GM23338 (cell line): ENCODE measurements at regions not wholly inside any gene's neighbourhood (a gene's known extent, or its start where the extent isn't known, plus 50 kb on each side); places are given as distances from the start of the nearest gene placed in this dataset.
A peak's percentile ranks its signal among the peaks of the same experiment; 100 is the strongest.

Experiments
- ATAC-seq: fragments of 200-7000 bp; cut with Tn5 transposase; 3 replicates; pipeline ENCODE4 v1.9.1; 2020
- DNase-seq: peaks from one replicate; pipeline ENCODE4 v3.0.0-alpha.2; 2015; ENCODE audit warnings: low spot score
- H2AFZ ChIP-seq: fragments of 200-600 bp; sonication (generic); 2 replicates; pipeline ENCODE4 v1.8.0; 2016; ENCODE audit warnings: antibody characterized with exemption, mild to moderate bottlenecking, moderate library complexity
- H3F3A ChIP-seq: fragments of 200-600 bp; sonication (generic); replicated peaks from 2 replicates; pipeline ENCODE4 v1.8.0; 2017; ENCODE audit warnings: antibody characterized with exemption, mixed run types, low read depth
- H3K27ac ChIP-seq: fragments of 200-600 bp; sonication (generic); 2 replicates; pipeline ENCODE4 v1.6.1; 2016; ENCODE audit warnings: low read depth
- H3K27me3 ChIP-seq: fragments of 200-600 bp; sonication (generic); 2 replicates; pipeline ENCODE4 v1.8.0; 2016; ENCODE audit warnings: mild to moderate bottlenecking, mixed run types, moderate library complexity; ENCODE audit not compliant: insufficient read depth
- H3K36me3 ChIP-seq: fragments of 200-600 bp; sonication (generic); 2 replicates; pipeline ENCODE4 v1.8.0; 2016; ENCODE audit warnings: mild to moderate bottlenecking; ENCODE audit not compliant: insufficient read depth
- H3K4me1 ChIP-seq: fragments of 200-600 bp; sonication (generic); 2 replicates; pipeline ENCODE4 v1.8.0; 2016; ENCODE audit warnings: mild to moderate bottlenecking, moderate library complexity; ENCODE audit not compliant: insufficient read depth
- H3K4me2 ChIP-seq: fragments of 200-600 bp; sonication (generic); 2 replicates; pipeline ENCODE4 v1.7.1; 2017; ENCODE audit warnings: mixed run types
- H3K4me3 ChIP-seq: fragments of 200-600 bp; sonication (generic); 2 replicates; pipeline ENCODE4 v1.6.1; 2016; ENCODE audit warnings: mixed run types
- H3K79me2 ChIP-seq: fragments of 200-600 bp; sonication (generic); replicated peaks from 2 replicates; pipeline ENCODE4 v1.8.0; 2017; ENCODE audit warnings: mild to moderate bottlenecking; ENCODE audit not compliant: insufficient read depth
- H3K9me2 ChIP-seq: fragments of 200-600 bp; sonication (generic); 2 replicates; pipeline ENCODE4 v1.8.0; 2017; ENCODE audit not compliant: insufficient read depth
- H4K20me1 ChIP-seq: fragments of 200-600 bp; sonication (generic); replicated peaks from 2 replicates; pipeline ENCODE4 v1.8.0; 2017; ENCODE audit warnings: mild to moderate bottlenecking; ENCODE audit not compliant: insufficient read depth
- H3K27ac Mint-ChIP-seq: 2 replicates; pipeline ENCODE4 v1.8.0; 2020; ENCODE audit warnings: inconsistent platforms, mild to moderate bottlenecking, moderate library complexity, mixed read lengths
- H3K27me3 Mint-ChIP-seq: 3 replicates; pipeline ENCODE4 v1.8.0; 2022; ENCODE audit warnings: low read depth, mild to moderate bottlenecking, moderate library complexity, mixed read lengths, inconsistent platforms; ENCODE audit not compliant: insufficient read depth, poor library complexity
- H3K36me3 Mint-ChIP-seq: 3 replicates; pipeline ENCODE4 v1.8.0; 2021; ENCODE audit warnings: low read depth, mild to moderate bottlenecking, inconsistent platforms, moderate library complexity, mixed read lengths
- H3K4me1 Mint-ChIP-seq: 3 replicates; pipeline ENCODE4 v1.8.0; 2020; ENCODE audit warnings: mild to moderate bottlenecking, inconsistent platforms, mixed read lengths
- H3K4me3 Mint-ChIP-seq: 3 replicates; pipeline ENCODE4 v1.8.0; 2021; ENCODE audit warnings: moderate library complexity, mild to moderate bottlenecking, inconsistent platforms, mixed read lengths
- H3K9me3 Mint-ChIP-seq: 3 replicates; pipeline ENCODE4 v1.8.0; 2020; ENCODE audit warnings: moderate library complexity, mild to moderate bottlenecking, inconsistent platforms, mixed read lengths
- CREB1 ChIP-seq: fragments of 250-450 bp; sonication (Bioruptor Pico); IDR thresholded peaks from 2 replicates; pipeline ENCODE4 v1.5.0; 2020; ENCODE audit warnings: low read depth, mild to moderate bottlenecking, moderate library complexity
- CTCF ChIP-seq, 2 experiments: fragments of 200-600 bp in 1 of 2; sonication (generic) in 1 of 2; conservative IDR thresholded peaks; 2 replicates each; pipeline versions ENCODE4 v1.5.1 to v1.6.1; 2016 to 2017; ENCODE audit warnings: antibody characterized with exemption in 2 of 2, low read depth in 2 of 2, mild to moderate bottlenecking in 2 of 2, moderate library complexity in 1 of 2
- ETS1 ChIP-seq: IDR thresholded peaks from 2 replicates; pipeline ENCODE4 v1.6.1; 2016; ENCODE audit warnings: antibody characterized with exemption
- EZH2 ChIP-seq: fragments of 200-600 bp; sonication (generic); IDR thresholded peaks from one replicate; pipeline ENCODE4 v1.8.0; 2017; ENCODE audit warnings: antibody characterized with exemption, mild to moderate bottlenecking, low read depth; ENCODE audit not compliant: unreplicated experiment
- EZH2phosphoT487 ChIP-seq: fragments of 200-600 bp; sonication (generic); IDR thresholded peaks from one replicate; pipeline ENCODE4 v1.8.1; 2018; ENCODE audit warnings: antibody characterized with exemption; ENCODE audit not compliant: unreplicated experiment
- JUNB ChIP-seq: IDR thresholded peaks from one replicate; pipeline ENCODE4 v1.6.1; 2016; ENCODE audit warnings: antibody characterized with exemption; ENCODE audit not compliant: unreplicated experiment
- NANOG ChIP-seq: IDR thresholded peaks from 2 replicates; pipeline ENCODE4 v1.6.1; 2016; ENCODE audit warnings: antibody characterized with exemption, borderline replicate concordance
- POLR2AphosphoS5 ChIP-seq: IDR thresholded peaks from 2 replicates; pipeline ENCODE4 v1.6.1; 2016; ENCODE audit warnings: antibody characterized with exemption, low read depth
- REST ChIP-seq: IDR thresholded peaks from one replicate; pipeline ENCODE4 v1.6.1; 2018; ENCODE audit warnings: antibody characterized with exemption; ENCODE audit not compliant: unreplicated experiment
- STAT1 ChIP-seq: IDR thresholded peaks from one replicate; pipeline ENCODE4 v1.6.1; 2016; ENCODE audit warnings: antibody characterized with exemption; ENCODE audit not compliant: unreplicated experiment
- ZNF114 ChIP-seq: fragments of 250-450 bp; sonication (Bioruptor Pico); IDR thresholded peaks from 2 replicates; pipeline ENCODE4 v1.5.0; 2020; ENCODE audit warnings: mild to moderate bottlenecking, moderate library complexity
- ZNF331 ChIP-seq: fragments of 250-450 bp; sonication (Bioruptor Pico); IDR thresholded peaks from 2 replicates; pipeline ENCODE4 v1.5.0; 2020; ENCODE audit warnings: low read depth, mild to moderate bottlenecking, moderate library complexity
- ZNF462 ChIP-seq: fragments of 250-450 bp; sonication (Bioruptor Pico); IDR thresholded peaks from 2 replicates; pipeline ENCODE4 v1.5.0; 2020; ENCODE audit warnings: mild to moderate bottlenecking, moderate library complexity

- TF ChIP-seq EZH2phosphoT487 = no peak
Measured at GRCh38 chr9:29616844-29617243, 2043.6 kb upstream of the C9orf72 start (continued).

GRCh38 chr9:29625292-29625731 lies 2052.0 kb upstream of the C9orf72 start:
- H3K4me1 Mint-ChIP-seq = peaks cover 9% of the 10 kb centered on the region
- Histone ChIP-seq H3K27me3 (no peaks in the 10 kb centered on the region), H3K36me3 (no peaks in the 10 kb centered on the region), H3K79me2 (no peaks in the 10 kb centered on the region), H2AFZ (peak overlapping the region; percentile 29; the same call in 1 of the 2 replicates), H3K4me1 (no peaks in the 10 kb centered on the region), H3K27ac (no peak overlapping the region), H4K20me1 (no peaks in the 10 kb centered on the region), H3K4me3 (no peak overlapping the region), H3K4me2 (no peak overlapping the region), H3K9me2 (peaks cover 4% of the 10 kb centered on the region; the same call in 1 of the 2 replicates), H3F3A (no peaks in the 10 kb centered on the region)
- no peaks in the 10 kb centered on the region; the same call in 2 of the 3 replicates for H3K9me3 Mint-ChIP-seq
- no peak for ATAC-seq
- H3K27ac Mint-ChIP-seq = peak overlapping the region; percentile 34
- peaks cover 2% of the 10 kb centered on the region for H3K27me3 Mint-ChIP-seq
- TF ChIP-seq EZH2 (no peak), STAT1 (no peak), REST (no peak), ZNF114 (CRISPR knock-in tag) (no peak), ETS1 (no peak), ZNF331 (CRISPR knock-in tag) (no peak), JUNB (no peak), CTCF (conservative IDR thresholded peaks at IDR 0.05; ENCODE audit: low read depth in 2 of 2) (no peak), ZNF462 (CRISPR knock-in tag) (no peak), EZH2phosphoT487 (no peak), CREB1 (CRISPR knock-in tag) (no peak), NANOG (no peak), POLR2AphosphoS5 (no peak)
- no peak for DNase-seq
- H3K36me3 Mint-ChIP-seq = no peaks in the 10 kb centered on the region
- H3K4me3 Mint-ChIP-seq = no peak overlapping the region
